Activated CD4-positive, alpha-beta memory T cell treated with anti-CD3 and anti-CD28 coated beads, Interleukin-2, amount 10 ng/mL, durations not matched to agents 7 days and 5 days (primary cell): ENCODE measurements at regions not wholly inside any gene's neighbourhood (a gene's known extent, or its start where the extent isn't known, plus 50 kb on each side); places are given as distances from the start of the nearest gene placed in this dataset.

ENCODE experiments used
- CTCF ChIA-PET: fragments of 350-600 bp; sonication (Branson Sonifier 250); formaldehyde crosslinking; loops from one replicate; lab custom pipeline; 2021; ENCODE audit warnings: antibody characterized with exemption, inconsistent platforms; lab: Charles Lee
- POLR2A ChIA-PET: fragments of 350-600 bp; sonication (Branson Sonifier 250); formaldehyde crosslinking; loops from one replicate; lab custom pipeline; 2021; ENCODE audit warnings: antibody characterized with exemption; lab: Charles Lee
- DNase-seq: peaks from one replicate; pipeline ENCODE4 v3.0.0-alpha.2; 2020
- H3K27ac Mint-ChIP-seq: one replicate; pipeline ENCODE4 v1.8.0; 2021; ENCODE audit warnings: mild to moderate bottlenecking, mixed read lengths
- H3K27me3 Mint-ChIP-seq: one replicate; pipeline ENCODE4 v1.8.0; 2021; ENCODE audit warnings: mixed read lengths
- H3K36me3 Mint-ChIP-seq: one replicate; pipeline ENCODE4 v1.8.0; 2021; ENCODE audit warnings: low read depth, mixed read lengths
- H3K4me1 Mint-ChIP-seq: one replicate; pipeline ENCODE4 v1.8.0; 2021; ENCODE audit warnings: mixed read lengths
- H3K4me3 Mint-ChIP-seq: one replicate; pipeline ENCODE4 v1.8.0; 2021; ENCODE audit warnings: mild to moderate bottlenecking, mixed read lengths
- H3K9me3 Mint-ChIP-seq: one replicate; pipeline ENCODE4 v1.8.0; 2021; ENCODE audit warnings: mixed read lengths

DNA sequence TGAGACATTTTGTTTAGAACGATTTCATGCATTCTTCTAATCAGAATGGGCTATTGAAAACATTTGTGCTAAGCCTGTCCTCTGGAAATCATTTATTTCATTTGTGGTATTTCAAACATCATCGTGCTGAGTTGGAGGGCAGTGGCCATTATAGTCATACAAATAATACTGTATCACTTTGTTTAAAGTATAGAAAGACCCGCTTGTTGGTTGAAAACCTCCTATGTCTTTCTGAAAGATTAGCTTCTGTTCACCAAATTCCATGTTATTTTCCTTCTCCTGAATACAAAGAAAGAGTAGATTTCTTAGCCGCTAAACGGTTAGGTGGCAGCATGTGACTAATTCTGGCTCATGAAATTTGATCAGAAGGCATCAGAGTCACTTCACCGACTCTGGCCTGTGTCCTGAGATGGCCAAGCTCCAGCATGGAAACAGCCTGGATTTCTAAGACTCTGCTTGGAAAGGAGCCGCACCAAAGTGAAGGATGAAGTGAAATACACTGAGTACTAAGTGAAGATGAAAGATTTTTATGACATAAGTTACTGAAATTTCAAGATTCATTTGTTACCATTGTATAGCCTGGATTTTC lies 355.1 kb downstream of the USP25 start:
- Mint-ChIP-seq H3K4me3 (no peak overlapping the region), H3K36me3 (no peaks in the 10 kb centered on the region), H3K4me1 (no peaks in the 10 kb centered on the region), H3K27me3 (no peaks in the 10 kb centered on the region), H3K9me3 (no peaks in the 10 kb centered on the region), H3K27ac (no peak overlapping the region)
- ChIA-PET POLR2A (no interaction called here), CTCF (interaction anchor here (1.0 kb wide), 1 partner anchor 245 kb away, joined by 3 read pairs; no protein-coding TSS in a partner anchor)
- no peak for DNase-seq

DNA sequence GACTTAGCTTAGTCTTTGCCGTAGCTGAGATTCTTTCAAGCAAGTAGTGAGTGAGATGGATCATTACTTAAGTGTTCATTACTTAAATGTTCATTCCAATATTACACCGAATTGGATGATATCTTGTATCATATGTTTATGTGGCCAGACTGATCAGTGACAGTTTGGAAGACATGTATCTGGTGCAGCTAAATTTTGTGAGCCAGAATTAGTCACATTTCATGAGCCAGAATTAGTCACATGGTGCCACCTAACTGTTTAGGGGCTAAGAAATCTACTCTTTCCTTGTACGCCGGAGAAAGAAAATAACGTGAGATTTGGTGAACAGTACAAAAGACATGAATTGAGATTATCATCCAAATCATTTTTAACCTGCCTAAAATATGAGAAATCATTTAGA lies 355.6 kb downstream of the USP25 start:
- POLR2A ChIA-PET = no interaction called here
- H3K36me3 Mint-ChIP-seq = no peaks in the 10 kb centered on the region
- H3K9me3 Mint-ChIP-seq = no peaks in the 10 kb centered on the region
- no peak for DNase-seq
- H3K27me3 Mint-ChIP-seq = no peaks in the 10 kb centered on the region
- no peak overlapping the region for H3K4me3 Mint-ChIP-seq
- H3K27ac Mint-ChIP-seq = no peak overlapping the region
- no peaks in the 10 kb centered on the region for H3K4me1 Mint-ChIP-seq
- CTCF ChIA-PET = interaction anchor here (1.0 kb wide), 1 partner anchor 245 kb away, joined by 3 read pairs; no protein-coding TSS in a partner anchor

DNA sequence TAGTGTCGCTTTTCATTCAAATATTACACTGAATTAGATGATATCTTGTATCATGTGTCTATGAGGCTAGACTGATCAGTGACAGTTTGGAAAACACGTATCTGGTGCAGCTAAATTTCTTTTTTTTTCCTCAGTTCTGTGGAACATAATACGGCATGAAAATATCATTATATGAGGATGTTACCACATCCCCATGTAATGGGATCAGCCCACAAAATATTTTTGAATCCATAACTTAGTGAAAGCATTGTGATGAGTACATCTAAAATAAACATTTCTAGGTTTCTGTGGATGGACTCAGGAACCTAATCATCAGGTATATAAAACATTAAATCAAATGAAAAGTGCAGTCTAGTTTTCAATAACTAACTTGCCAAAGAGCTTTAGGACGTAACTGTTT lies 356.3 kb downstream of the USP25 start:
- H3K36me3 Mint-ChIP-seq = no peaks in the 10 kb centered on the region
- ChIA-PET CTCF (no interaction called here), POLR2A (no interaction called here)
- no peaks in the 10 kb centered on the region for H3K9me3 Mint-ChIP-seq
- H3K4me3 Mint-ChIP-seq = no peak overlapping the region
- H3K27me3 Mint-ChIP-seq = no peaks in the 10 kb centered on the region
- no peaks in the 10 kb centered on the region for H3K4me1 Mint-ChIP-seq
- H3K27ac Mint-ChIP-seq = no peak overlapping the region
- no peak for DNase-seq

DNA sequence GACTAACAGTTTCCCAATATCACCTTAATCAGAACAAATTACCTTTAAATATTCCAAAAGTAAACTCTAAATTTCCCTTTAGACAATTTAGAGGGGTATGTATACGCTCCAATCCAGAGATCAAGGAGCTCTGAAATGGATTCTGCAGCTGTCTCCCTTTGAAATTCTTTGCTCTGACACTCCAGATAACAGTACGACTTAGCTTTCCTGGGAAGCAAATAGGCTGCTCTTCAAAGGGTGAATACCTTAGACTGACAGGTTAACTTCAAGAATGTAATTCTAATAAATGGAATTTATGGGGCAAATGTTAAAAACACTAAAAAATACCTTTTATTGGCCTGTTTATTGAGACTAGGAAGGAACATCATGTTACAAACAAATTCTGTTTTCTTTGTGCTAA lies 357.2 kb downstream of the USP25 start:
- Mint-ChIP-seq H3K9me3 (no peaks in the 10 kb centered on the region), H3K4me3 (no peak overlapping the region), H3K36me3 (no peaks in the 10 kb centered on the region), H3K4me1 (no peaks in the 10 kb centered on the region), H3K27ac (no peak overlapping the region), H3K27me3 (no peaks in the 10 kb centered on the region)
- CTCF ChIA-PET = no interaction called here
- no peak for DNase-seq
- POLR2A ChIA-PET = no interaction called here

DNA sequence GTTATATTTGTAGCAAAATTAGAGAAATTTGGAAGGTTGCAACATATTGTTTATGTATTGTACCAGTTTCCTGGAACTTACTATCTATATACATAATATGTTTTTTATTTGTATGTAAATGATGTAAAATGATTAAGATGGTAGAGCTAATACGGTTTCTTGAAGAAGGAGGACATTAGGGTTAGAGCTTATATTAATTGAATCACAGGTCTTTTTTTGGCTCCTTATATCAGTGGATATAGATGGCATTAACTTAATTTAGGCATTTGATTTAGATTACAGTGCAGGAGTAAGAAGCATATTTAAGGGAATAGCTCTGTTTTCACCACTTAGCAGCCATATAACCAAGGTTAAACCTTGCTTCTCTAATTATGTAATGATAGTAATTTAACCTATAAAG lies 357.7 kb downstream of the USP25 start:
- no peak for DNase-seq
- H3K36me3 Mint-ChIP-seq = no peaks in the 10 kb centered on the region
- no peak overlapping the region for H3K4me3 Mint-ChIP-seq
- ChIA-PET CTCF (no interaction called here), POLR2A (no interaction called here)
- H3K27me3 Mint-ChIP-seq = no peaks in the 10 kb centered on the region
- no peak overlapping the region for H3K27ac Mint-ChIP-seq
- no peaks in the 10 kb centered on the region for H3K9me3 Mint-ChIP-seq
- no peaks in the 10 kb centered on the region for H3K4me1 Mint-ChIP-seq

DNA sequence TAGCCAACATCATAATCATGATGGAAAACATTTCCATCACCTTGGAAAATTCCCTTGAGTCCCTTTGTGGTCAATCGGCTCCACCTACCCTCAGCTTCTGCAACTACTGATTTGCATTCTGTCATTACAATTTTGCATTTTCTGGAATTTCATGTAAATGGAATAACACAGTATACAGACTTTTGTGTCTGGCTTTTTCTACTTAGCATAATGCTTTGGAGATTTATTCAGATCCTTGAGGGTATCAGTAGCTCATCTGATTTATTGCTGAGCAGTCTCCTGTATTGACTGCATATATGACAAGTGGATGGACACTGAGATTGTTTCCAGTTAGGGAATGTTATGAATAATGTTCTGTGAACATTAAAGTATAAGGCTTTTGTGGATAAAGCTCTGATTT lies 358.3 kb downstream of the USP25 start:
- ChIA-PET POLR2A (interaction anchor here (1.0 kb wide), 1 partner anchor 10 kb away, joined by 3 read pairs; no protein-coding TSS in a partner anchor), CTCF (no interaction called here)
- no peak overlapping the region for H3K4me3 Mint-ChIP-seq
- H3K36me3 Mint-ChIP-seq = no peaks in the 10 kb centered on the region
- no peak for DNase-seq
- no peaks in the 10 kb centered on the region for H3K4me1 Mint-ChIP-seq
- H3K27ac Mint-ChIP-seq = no peak overlapping the region
- no peaks in the 10 kb centered on the region for H3K9me3 Mint-ChIP-seq
- no peaks in the 10 kb centered on the region for H3K27me3 Mint-ChIP-seq

DNA sequence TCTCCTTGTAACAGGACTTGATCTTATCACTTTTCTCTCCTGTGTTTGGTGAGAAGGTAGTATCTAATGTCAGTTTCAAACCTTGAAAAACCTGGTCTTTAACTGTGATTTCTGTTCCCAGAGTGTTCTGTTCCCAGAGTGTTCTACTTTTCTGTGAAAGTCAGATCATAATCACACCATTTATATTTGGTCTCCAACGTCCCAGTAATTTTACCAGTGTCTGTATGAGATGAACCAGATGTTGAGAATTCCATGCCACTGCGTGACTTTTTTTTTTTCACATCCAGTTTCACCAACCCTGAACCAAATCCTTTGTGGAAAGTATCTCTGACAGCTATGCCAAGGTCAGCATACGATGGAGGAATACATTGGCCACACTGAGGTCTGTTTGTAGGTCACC lies 365.2 kb downstream of the USP25 start:
- H3K27me3 Mint-ChIP-seq = no peaks in the 10 kb centered on the region

DNA sequence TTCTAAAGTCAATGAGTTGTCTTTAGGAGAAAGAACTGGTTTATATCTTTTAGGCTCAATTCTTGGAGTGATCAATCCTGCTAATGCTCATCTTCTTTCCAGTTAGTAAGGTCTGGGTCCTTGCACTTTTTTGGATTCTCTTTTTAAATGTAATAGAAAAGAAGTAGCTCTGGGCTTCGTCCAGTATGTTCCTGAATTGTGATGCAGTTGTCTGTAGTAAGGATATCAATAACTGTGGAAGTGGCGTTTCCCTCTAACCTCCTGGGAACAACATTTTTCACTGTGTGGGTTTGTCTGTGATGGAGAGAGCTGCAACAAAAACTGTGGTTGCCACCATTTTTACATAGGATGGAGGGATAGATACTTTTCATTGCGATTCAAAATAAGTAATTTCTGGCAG lies 367.2 kb downstream of the USP25 start:
- H3K27ac Mint-ChIP-seq = no peak overlapping the region
- H3K36me3 Mint-ChIP-seq = no peaks in the 10 kb centered on the region
- ChIA-PET CTCF (no interaction called here), POLR2A (no interaction called here)
- no peaks in the 10 kb centered on the region for H3K9me3 Mint-ChIP-seq
- no peak for DNase-seq
- no peak overlapping the region for H3K4me3 Mint-ChIP-seq
- H3K4me1 Mint-ChIP-seq = no peaks in the 10 kb centered on the region
- no peaks in the 10 kb centered on the region for H3K27me3 Mint-ChIP-seq

More for the DNA sequence above, 365.2 kb downstream of the USP25 start:
- CTCF ChIA-PET = interaction anchor here (1.2 kb wide), 1 partner anchor 11 kb away, joined by 5 read pairs; no protein-coding TSS in a partner anchor
- Mint-ChIP-seq H3K4me3 (no peak overlapping the region), H3K36me3 (no peaks in the 10 kb centered on the region), H3K9me3 (no peaks in the 10 kb centered on the region), H3K27ac (no peak overlapping the region), H3K4me1 (no peaks in the 10 kb centered on the region)
- DNase-seq = no peak
- POLR2A ChIA-PET = no interaction called here

DNA sequence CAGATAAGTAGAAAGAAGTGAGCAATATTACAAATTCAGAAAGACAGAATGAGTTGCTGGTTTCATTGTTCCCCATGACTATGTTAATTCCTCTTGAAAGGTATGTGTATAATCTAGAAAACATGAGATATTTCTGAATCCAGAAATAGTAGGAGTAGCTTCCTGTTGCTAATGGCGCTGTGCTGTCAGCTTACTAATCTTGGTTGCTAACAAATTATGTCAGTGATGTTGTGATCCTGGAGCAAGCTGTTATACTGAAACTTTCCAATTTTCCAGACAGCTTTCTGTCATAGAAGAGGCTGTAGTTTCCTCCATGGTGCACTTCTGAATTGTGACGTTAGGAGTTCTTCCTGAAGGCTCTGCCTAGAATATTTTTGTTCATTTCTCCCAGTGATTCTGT lies 372.3 kb downstream of the USP25 start:
- no peak overlapping the region for H3K27ac Mint-ChIP-seq
- no peaks in the 10 kb centered on the region for H3K4me1 Mint-ChIP-seq
- no peak for DNase-seq
- H3K36me3 Mint-ChIP-seq = no peaks in the 10 kb centered on the region
- no peak overlapping the region for H3K4me3 Mint-ChIP-seq
- POLR2A ChIA-PET = no interaction called here
- CTCF ChIA-PET = no interaction called here
- no peaks in the 10 kb centered on the region for H3K9me3 Mint-ChIP-seq
- H3K27me3 Mint-ChIP-seq = no peaks in the 10 kb centered on the region

DNA sequence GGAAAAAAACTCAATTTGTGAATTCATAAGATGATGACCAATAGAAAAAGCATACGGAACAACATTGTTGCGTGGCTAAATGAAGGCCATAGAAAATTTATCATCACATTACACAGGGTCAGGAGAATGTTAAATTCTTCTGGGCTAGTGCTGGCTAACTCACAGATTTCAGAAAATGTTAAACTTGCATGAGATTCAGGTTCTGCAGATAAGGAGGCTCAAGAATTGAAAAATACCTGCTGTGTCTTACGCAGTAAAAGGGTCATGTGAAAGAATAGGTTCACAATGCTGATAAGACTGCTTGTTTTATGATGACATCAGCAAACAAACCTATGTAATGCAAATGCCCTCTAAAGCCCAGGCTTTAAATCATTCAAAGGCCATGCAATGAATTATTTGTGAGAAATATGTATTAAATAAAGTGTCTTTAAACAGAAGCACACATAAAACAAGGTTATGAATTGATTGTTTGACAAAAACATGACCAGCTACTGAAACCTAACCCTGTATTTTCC lies 378.8 kb downstream of the USP25 start:
- H3K27ac Mint-ChIP-seq = no peak overlapping the region
- no peaks in the 10 kb centered on the region for H3K36me3 Mint-ChIP-seq
- CTCF ChIA-PET = no interaction called here
- H3K4me1 Mint-ChIP-seq = no peaks in the 10 kb centered on the region
- POLR2A ChIA-PET = no interaction called here
- no peaks in the 10 kb centered on the region for H3K27me3 Mint-ChIP-seq
- no peak for DNase-seq
- H3K9me3 Mint-ChIP-seq = no peaks in the 10 kb centered on the region
- H3K4me3 Mint-ChIP-seq = no peak overlapping the region

DNA sequence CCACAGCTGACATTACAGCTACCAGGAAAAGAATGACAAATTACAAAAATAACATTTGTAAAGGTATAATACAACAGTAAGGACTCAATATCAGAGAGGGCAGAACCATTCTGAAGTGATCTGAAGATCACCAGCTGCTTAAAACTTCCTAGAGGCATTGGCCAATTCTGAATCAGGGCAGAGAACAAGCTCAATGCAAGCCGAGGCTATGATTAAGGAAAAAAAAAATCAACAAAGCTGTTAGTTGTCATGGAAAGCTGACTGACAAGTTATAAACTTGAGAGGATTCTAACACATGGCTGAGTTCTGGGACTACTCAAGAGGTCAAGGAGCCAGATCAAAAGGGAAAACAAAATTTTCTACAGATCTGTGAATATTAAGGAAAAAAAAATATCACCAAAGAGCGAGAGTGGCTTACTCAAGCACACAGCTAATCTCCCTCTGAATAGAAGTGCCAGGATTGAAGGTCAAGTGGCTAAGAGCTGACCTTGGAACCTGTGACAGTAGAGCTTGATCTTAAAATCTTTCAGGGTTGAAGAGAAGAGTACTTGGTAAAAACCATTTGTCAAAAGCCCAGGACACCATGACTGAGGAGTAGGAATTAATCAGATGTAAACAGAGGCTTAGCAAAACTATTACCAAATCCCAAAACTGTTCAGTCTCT lies 383.4 kb downstream of the USP25 start:
- no peaks in the 10 kb centered on the region for H3K4me1 Mint-ChIP-seq

DNA sequence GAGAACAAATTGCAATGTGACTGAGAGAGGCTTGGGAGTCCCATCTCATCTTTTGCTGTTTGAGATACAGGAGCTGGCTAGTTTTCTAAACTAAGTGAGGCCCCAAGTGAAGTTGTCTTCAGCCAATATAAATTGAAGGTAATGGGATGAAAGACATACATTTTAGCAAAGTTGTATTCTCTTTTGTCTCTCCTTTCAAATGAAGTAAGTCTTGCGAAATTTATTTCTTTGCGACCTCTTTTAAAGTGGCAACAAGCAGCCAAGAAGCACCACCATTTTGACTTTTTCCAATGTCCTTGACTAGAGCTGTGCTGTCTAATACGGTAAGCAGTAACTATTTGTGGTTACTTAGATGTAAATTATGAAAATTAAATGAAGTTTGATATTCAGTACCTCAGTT lies 385.7 kb downstream of the USP25 start:
- Mint-ChIP-seq H3K4me3 (no peak overlapping the region), H3K36me3 (no peaks in the 10 kb centered on the region), H3K27ac (no peak overlapping the region), H3K27me3 (no peaks in the 10 kb centered on the region), H3K9me3 (peaks cover 2% of the 10 kb centered on the region), H3K4me1 (no peaks in the 10 kb centered on the region)
- no peak for DNase-seq
- POLR2A ChIA-PET = no interaction called here
- CTCF ChIA-PET = no interaction called here

More for the DNA sequence above, 383.4 kb downstream of the USP25 start:
- Mint-ChIP-seq H3K9me3 (peaks cover 2% of the 10 kb centered on the region), H3K27ac (no peak overlapping the region), H3K27me3 (no peaks in the 10 kb centered on the region), H3K4me3 (no peak overlapping the region), H3K36me3 (no peaks in the 10 kb centered on the region)
- POLR2A ChIA-PET = no interaction called here
- no peak for DNase-seq
- CTCF ChIA-PET = interaction anchor here (1.1 kb wide), 1 partner anchor 31 kb away, joined by 3 read pairs; no protein-coding TSS in a partner anchor

DNA sequence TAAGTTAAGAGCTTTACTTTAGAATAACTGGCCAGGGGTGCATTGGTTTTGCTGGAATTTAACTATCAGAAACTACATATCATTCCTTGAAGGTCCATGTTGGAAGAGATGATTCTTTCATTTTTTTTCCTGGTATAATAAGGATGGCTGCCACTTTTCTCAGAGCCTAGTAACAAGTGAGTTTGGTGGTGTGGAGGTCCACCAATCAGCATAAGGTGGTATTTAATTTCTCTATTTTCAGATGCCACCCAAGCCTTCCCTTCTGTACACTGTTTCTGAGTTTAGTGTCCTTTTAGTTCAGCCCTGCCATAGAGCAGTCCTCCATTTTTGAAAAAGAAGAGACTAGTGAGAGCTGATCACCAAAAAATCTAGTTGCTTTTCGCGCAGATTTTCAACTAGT lies 386.3 kb downstream of the USP25 start:
- no peak for DNase-seq
- Mint-ChIP-seq H3K4me3 (no peak overlapping the region), H3K27ac (no peak overlapping the region), H3K27me3 (no peaks in the 10 kb centered on the region), H3K36me3 (no peaks in the 10 kb centered on the region), H3K9me3 (peaks cover 2% of the 10 kb centered on the region), H3K4me1 (no peaks in the 10 kb centered on the region)
- ChIA-PET CTCF (no interaction called here), POLR2A (no interaction called here)

DNA sequence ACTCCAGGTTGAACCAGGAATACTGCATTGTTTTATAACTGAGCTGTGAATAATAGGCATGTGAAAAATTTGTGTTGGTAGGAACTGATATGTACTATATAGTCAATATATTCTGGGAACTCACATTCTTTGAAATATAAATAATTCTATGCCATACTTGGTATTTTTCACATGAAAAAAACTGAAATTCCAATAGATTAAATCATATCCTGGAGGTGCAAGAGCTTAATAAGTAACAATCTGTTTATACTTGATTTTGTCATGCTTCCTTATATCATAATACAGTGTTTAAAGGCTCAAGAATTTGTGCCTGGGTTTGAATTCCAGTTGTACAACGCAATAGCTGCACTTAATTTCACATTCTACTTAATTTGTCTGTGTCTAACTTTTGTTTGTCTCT lies 387.0 kb downstream of the USP25 start:
- Mint-ChIP-seq H3K36me3 (no peaks in the 10 kb centered on the region), H3K27me3 (no peaks in the 10 kb centered on the region), H3K27ac (no peak overlapping the region), H3K4me3 (no peak overlapping the region), H3K4me1 (no peaks in the 10 kb centered on the region), H3K9me3 (peaks cover 2% of the 10 kb centered on the region)
- DNase-seq = no peak
- ChIA-PET POLR2A (no interaction called here), CTCF (no interaction called here)
